ENCODE measurements at regions not wholly inside any gene's neighbourhood (a gene's known extent, or its start where the extent isn't known, plus 50 kb on each side); places are given as distances from the start of the nearest gene placed in this dataset.

GRCh38 chr17:77509599-77509998, 368.8 kb downstream of the SEC14L1 start:
- Histone ChIP-seq H3K4me3 (ENCODE audit: insufficient read depth, low read depth, low read length, poor library complexity, severe bottlenecking) (no peak overlapping the region), H3K27me3 (replicated peaks; ENCODE audit: control insufficient read depth, insufficient read depth, low read length, poor library complexity, severe bottlenecking) (no peaks in the 10 kb centered on the region), H3K4me1 (ENCODE audit: control insufficient read depth, insufficient read depth, low read length, poor library complexity, severe bottlenecking) (no peaks in the 10 kb centered on the region), H3K36me3 (ENCODE audit: control insufficient read depth, insufficient read depth, low read length) (no peaks in the 10 kb centered on the region), H3K27ac (ENCODE audit: insufficient read depth, low read length, poor library complexity, severe bottlenecking) (no peak overlapping the region), H3K9me3 (ENCODE audit: control insufficient read depth, low read length) (no peaks in the 10 kb centered on the region)
- no peak for DNase-seq

- H3K27me3 ChIP-seq (replicated peaks; ENCODE audit: control insufficient read depth, insufficient read depth, low read length, poor library complexity, severe bottlenecking) = no peaks in the 10 kb centered on the region
- H3K9me3 ChIP-seq (ENCODE audit: control insufficient read depth, low read length) = no peaks in the 10 kb centered on the region
- no peak overlapping the region for H3K27ac ChIP-seq (ENCODE audit: insufficient read depth, low read length, poor library complexity, severe bottlenecking)
- no peak overlapping the region for H3K4me3 ChIP-seq (ENCODE audit: insufficient read depth, low read depth, low read length, poor library complexity, severe bottlenecking)
- H3K36me3 ChIP-seq (ENCODE audit: control insufficient read depth, insufficient read depth, low read length) = no peaks in the 10 kb centered on the region
- DNase-seq = no peak
- H3K4me1 ChIP-seq (ENCODE audit: control insufficient read depth, insufficient read depth, low read length, poor library complexity, severe bottlenecking) = no peaks in the 10 kb centered on the region
These were observed 369.5 kb downstream of the SEC14L1 start for GRCh38 chr17:77510133-77510796.

- Histone ChIP-seq H3K4me3 (ENCODE audit: insufficient read depth, low read depth, low read length, poor library complexity, severe bottlenecking) (no peak overlapping the region), H3K27ac (ENCODE audit: insufficient read depth, low read length, poor library complexity, severe bottlenecking) (no peak overlapping the region), H3K27me3 (replicated peaks; ENCODE audit: control insufficient read depth, insufficient read depth, low read length, poor library complexity, severe bottlenecking) (no peaks in the 10 kb centered on the region), H3K36me3 (ENCODE audit: control insufficient read depth, insufficient read depth, low read length) (no peaks in the 10 kb centered on the region), H3K4me1 (ENCODE audit: control insufficient read depth, insufficient read depth, low read length, poor library complexity, severe bottlenecking) (no peaks in the 10 kb centered on the region), H3K9me3 (ENCODE audit: control insufficient read depth, low read length) (no peaks in the 10 kb centered on the region)
- no peak for DNase-seq
These were observed 370.8 kb downstream of the SEC14L1 start for GRCh38 chr17:77511514-77512061.

- Histone ChIP-seq H3K36me3 (ENCODE audit: control insufficient read depth, insufficient read depth, low read length) (no peaks in the 10 kb centered on the region), H3K9me3 (ENCODE audit: control insufficient read depth, low read length) (no peaks in the 10 kb centered on the region), H3K4me3 (ENCODE audit: insufficient read depth, low read depth, low read length, poor library complexity, severe bottlenecking) (no peak overlapping the region), H3K4me1 (ENCODE audit: control insufficient read depth, insufficient read depth, low read length, poor library complexity, severe bottlenecking) (no peaks in the 10 kb centered on the region), H3K27me3 (replicated peaks; ENCODE audit: control insufficient read depth, insufficient read depth, low read length, poor library complexity, severe bottlenecking) (no peaks in the 10 kb centered on the region), H3K27ac (ENCODE audit: insufficient read depth, low read length, poor library complexity, severe bottlenecking) (no peak overlapping the region)
- DNase-seq = no peak
These were observed 371.5 kb downstream of the SEC14L1 start for GRCh38 chr17:77512062-77512946.

GRCh38 chr17:77513045-77513444, 372.3 kb downstream of the SEC14L1 start:
- Histone ChIP-seq H3K36me3 (ENCODE audit: control insufficient read depth, insufficient read depth, low read length) (no peaks in the 10 kb centered on the region), H3K4me1 (ENCODE audit: control insufficient read depth, insufficient read depth, low read length, poor library complexity, severe bottlenecking) (no peaks in the 10 kb centered on the region), H3K27ac (ENCODE audit: insufficient read depth, low read length, poor library complexity, severe bottlenecking) (no peak overlapping the region), H3K27me3 (replicated peaks; ENCODE audit: control insufficient read depth, insufficient read depth, low read length, poor library complexity, severe bottlenecking) (no peaks in the 10 kb centered on the region), H3K4me3 (ENCODE audit: insufficient read depth, low read depth, low read length, poor library complexity, severe bottlenecking) (no peak overlapping the region), H3K9me3 (ENCODE audit: control insufficient read depth, low read length) (no peaks in the 10 kb centered on the region)
- no peak for DNase-seq

- Histone ChIP-seq H3K36me3 (ENCODE audit: control insufficient read depth, insufficient read depth, low read length) (no peaks in the 10 kb centered on the region), H3K4me1 (ENCODE audit: control insufficient read depth, insufficient read depth, low read length, poor library complexity, severe bottlenecking) (no peaks in the 10 kb centered on the region), H3K9me3 (ENCODE audit: control insufficient read depth, low read length) (no peaks in the 10 kb centered on the region), H3K4me3 (ENCODE audit: insufficient read depth, low read depth, low read length, poor library complexity, severe bottlenecking) (no peak overlapping the region), H3K27me3 (replicated peaks; ENCODE audit: control insufficient read depth, insufficient read depth, low read length, poor library complexity, severe bottlenecking) (no peaks in the 10 kb centered on the region), H3K27ac (ENCODE audit: insufficient read depth, low read length, poor library complexity, severe bottlenecking) (no peak overlapping the region)
- DNase-seq = no peak
These were observed 374.5 kb downstream of the SEC14L1 start for GRCh38 chr17:77515227-77515626.

GRCh38 chr17:77516902-77517301, 376.1 kb downstream of the SEC14L1 start:
- Histone ChIP-seq H3K4me3 (ENCODE audit: insufficient read depth, low read depth, low read length, poor library complexity, severe bottlenecking) (no peak overlapping the region), H3K27me3 (replicated peaks; ENCODE audit: control insufficient read depth, insufficient read depth, low read length, poor library complexity, severe bottlenecking) (no peaks in the 10 kb centered on the region), H3K27ac (ENCODE audit: insufficient read depth, low read length, poor library complexity, severe bottlenecking) (no peak overlapping the region), H3K36me3 (ENCODE audit: control insufficient read depth, insufficient read depth, low read length) (no peaks in the 10 kb centered on the region), H3K4me1 (ENCODE audit: control insufficient read depth, insufficient read depth, low read length, poor library complexity, severe bottlenecking) (no peaks in the 10 kb centered on the region), H3K9me3 (ENCODE audit: control insufficient read depth, low read length) (no peaks in the 10 kb centered on the region)
- peak in 1 of 3 donors; percentile 12 for DNase-seq

GRCh38 chr17:77521076-77521475, 380.3 kb downstream of the SEC14L1 start:
- no peak for DNase-seq
- Histone ChIP-seq H3K4me3 (ENCODE audit: insufficient read depth, low read depth, low read length, poor library complexity, severe bottlenecking) (no peak overlapping the region), H3K27ac (ENCODE audit: insufficient read depth, low read length, poor library complexity, severe bottlenecking) (no peak overlapping the region), H3K9me3 (ENCODE audit: control insufficient read depth, low read length) (no peaks in the 10 kb centered on the region), H3K36me3 (ENCODE audit: control insufficient read depth, insufficient read depth, low read length) (no peaks in the 10 kb centered on the region), H3K4me1 (ENCODE audit: control insufficient read depth, insufficient read depth, low read length, poor library complexity, severe bottlenecking) (no peaks in the 10 kb centered on the region), H3K27me3 (replicated peaks; ENCODE audit: control insufficient read depth, insufficient read depth, low read length, poor library complexity, severe bottlenecking) (no peaks in the 10 kb centered on the region)

- Histone ChIP-seq H3K9me3 (ENCODE audit: control insufficient read depth, low read length) (no peaks in the 10 kb centered on the region), H3K27me3 (replicated peaks; ENCODE audit: control insufficient read depth, insufficient read depth, low read length, poor library complexity, severe bottlenecking) (peaks cover 3% of the 10 kb centered on the region), H3K27ac (ENCODE audit: insufficient read depth, low read length, poor library complexity, severe bottlenecking) (no peak overlapping the region), H3K36me3 (ENCODE audit: control insufficient read depth, insufficient read depth, low read length) (no peaks in the 10 kb centered on the region), H3K4me1 (ENCODE audit: control insufficient read depth, insufficient read depth, low read length, poor library complexity, severe bottlenecking) (peaks cover 5% of the 10 kb centered on the region), H3K4me3 (ENCODE audit: insufficient read depth, low read depth, low read length, poor library complexity, severe bottlenecking) (no peak overlapping the region)
- DNase-seq = no peak
These were observed 382.8 kb downstream of the SEC14L1 start for GRCh38 chr17:77523540-77523939.

GRCh38 chr17:77526259-77526711, 385.5 kb downstream of the SEC14L1 start:
- peaks cover 6% of the 10 kb centered on the region for H3K4me1 ChIP-seq (ENCODE audit: control insufficient read depth, insufficient read depth, low read length, poor library complexity, severe bottlenecking)
- no peak overlapping the region for H3K27ac ChIP-seq (ENCODE audit: insufficient read depth, low read length, poor library complexity, severe bottlenecking)
- H3K36me3 ChIP-seq (ENCODE audit: control insufficient read depth, insufficient read depth, low read length) = no peaks in the 10 kb centered on the region
- DNase-seq = no peak
- no peaks in the 10 kb centered on the region for H3K9me3 ChIP-seq (ENCODE audit: control insufficient read depth, low read length)
- H3K27me3 ChIP-seq (replicated peaks; ENCODE audit: control insufficient read depth, insufficient read depth, low read length, poor library complexity, severe bottlenecking) = peaks cover 18% of the 10 kb centered on the region
- H3K4me3 ChIP-seq (ENCODE audit: insufficient read depth, low read depth, low read length, poor library complexity, severe bottlenecking) = no peak overlapping the region

All from effector memory CD4-positive, alpha-beta T cell (primary cell).